Stimulated activated CD4-positive, alpha-beta T cell treated with anti-CD3 and anti-CD28 coated beads, Interleukin-12 subunit alpha, Interleukin-12 subunit beta, amount 100 ng/mL, for 24 hours (primary cell): ENCODE measurements at regions not wholly inside any gene's neighbourhood (a gene's known extent, or its start where the extent isn't known, plus 50 kb on each side); places are given as distances from the start of the nearest gene placed in this dataset.
"Not testable (repeated sequence)": the region's sequence is repeated elsewhere in the genome, so short reads cannot be mapped to it uniquely, and the experiment has no call there.

Experiments
- DNase-seq, 2 experiments: peaks; one replicate each; pipeline ENCODE4 v3.0.0-alpha.2; 2020; ENCODE audit warnings: low read depth in 2 of 2

- DNase-seq: not testable (repeated sequence)
Observed at GRCh38 chr5:134471858-134472449, 53.5 kb upstream of the JADE2 start.

- DNase-seq: no peak
Observed at GRCh38 chr5:134468921-134469400, 56.5 kb upstream of the JADE2 start.

GRCh38 chr5:134467231-134467630 lies 55.5 kb upstream of the CDKN2AIPNL start:
- DNase-seq: no peak

- peak; percentile 2 to 29 for DNase-seq
Observed at GRCh38 chr5:134466241-134467069, 54.8 kb upstream of the CDKN2AIPNL start.

GRCh38 chr5:134465816-134466240 lies 54.1 kb upstream of the CDKN2AIPNL start:
- peak; percentile 31 to 57 for DNase-seq

GRCh38 chr5:134464988-134465815 lies 53.5 kb upstream of the CDKN2AIPNL start:
- DNase-seq: no peak

GRCh38 chr5:134463991-134464760 lies 52.5 kb upstream of the CDKN2AIPNL start:
- DNase-seq: no peak

GRCh38 chr5:134463176-134463720 lies 51.6 kb upstream of the CDKN2AIPNL start:
- DNase-seq: no peak

GRCh38 chr5:134462761-134463160 lies 51.1 kb upstream of the CDKN2AIPNL start:
- DNase-seq: no peak

GRCh38 chr5:134462047-134462575 lies 50.4 kb upstream of the CDKN2AIPNL start:
- no peak for DNase-seq
